Heart right ventricle (tissue), 16 donors: ENCODE measurements at regions not wholly inside any gene's neighbourhood (a gene's known extent, or its start where the extent isn't known, plus 50 kb on each side); places are given as distances from the start of the nearest gene placed in this dataset.

Source experiments
- ATAC-seq, 8 donors: fragments of 200-7000 bp; cut with Tn5 transposase; one replicate each; pipeline ENCODE4 v1.9.1; 2020; ENCODE audit warnings: mild to moderate bottlenecking in 8 of 8, moderate library complexity in 8 of 8, moderate number of reproducible peaks in 1 of 8
- DNase-seq, 2 donors: peaks; one replicate each; pipeline ENCODE4 v3.0.0-alpha.2; 2020
- H3K27ac ChIP-seq, 10 donors: fragments of 200-600 bp; sonication (generic) in 2 of 10; one replicate each; pipeline versions ENCODE4 v1.5.0 to v1.8.0; 2020 to 2022; ENCODE audit warnings: mild to moderate bottlenecking in 3 of 10
- H3K27me3 ChIP-seq, 7 donors: fragments of 200-600 bp; one replicate each; pipeline ENCODE4 v1.8.0; 2021 to 2022; ENCODE audit warnings: mild to moderate bottlenecking in 2 of 7
- H3K36me3 ChIP-seq, 9 donors: fragments of 200-600 bp; sonication (generic) in 1 of 9; one replicate each; pipeline versions ENCODE4 v1.5.0 to v1.8.0; 2020 to 2022; ENCODE audit warnings: mild to moderate bottlenecking in 2 of 9
- H3K4me1 ChIP-seq, 9 donors: fragments of 200-600 bp; sonication (generic) in 1 of 9; one replicate each; pipeline versions ENCODE4 v1.5.0 to v1.8.0; 2020 to 2022; ENCODE audit warnings: mild to moderate bottlenecking in 4 of 9
- H3K4me3 ChIP-seq, 10 donors: fragments of 200-600 bp; sonication (generic) in 2 of 10; one replicate each; pipeline versions ENCODE4 v1.5.0 to v1.8.0; 2020 to 2022; ENCODE audit warnings: mild to moderate bottlenecking in 7 of 10, moderate library complexity in 2 of 10
- H3K9me3 ChIP-seq, 11 donors: fragments of 200-600 bp in 10 of 11; sonication (generic) in 2 of 11; one replicate each; pipeline versions ENCODE4 v1.5.0 to v1.8.0; 2013 to 2022; ENCODE audit warnings: mild to moderate bottlenecking in 2 of 11, control low read depth in 1 of 11, moderate library complexity in 1 of 11
- WGBS, 2 donors: extraction: QIAGEN DNeasy Blood & Tissue Kit; methylation state at CpG; one replicate each; pipeline ENCODE4 v1.1.7; 2013; ENCODE audit warnings: inconsistent platforms in 1 of 2; 5-methylcytosine and 5-hydroxymethylcytosine counted together
- intact Hi-C, 10 donors: fragments of 100-400 bp; cut with DNase I; formaldehyde crosslinking; loops; one replicate each; pipeline versions ENCODE4 v1.11.1 to v1.14.2; 2022
- TF ChIP-seq, protein P1 (sequence below), 9 donors: fragments of 200-600 bp; sonication (generic) in 2 of 9; IDR thresholded peaks; one replicate each; pipeline versions ENCODE4 v1.5.0 to v1.8.0; 2021 to 2022; ENCODE audit warnings: antibody characterized with exemption in 9 of 9, mild to moderate bottlenecking in 5 of 9, moderate library complexity in 1 of 9
- donor health status: Arrhythmogenic right ventricular cardiomyopathy.
- donor health status: ischemic (EF 13 %, LVEDD 7.1; RV severe dilation, severe dysfunction).
- donor health status: healthy with polysubstance abuse.
- donor health status: DM: no; HTN: yes; CAD: no.
- donor health status: DM: no; HTN: no; CAD: no.
- donor health status: ischemic (EF 25% LVEDD 6.9; RV normal size, moderate dysfunction).
- donor health status: ischemic (EF 25% LVEDD 5.7; RV mildly dilated, moderate dysfunction).
- donor health status: healthy.
- donor health status: DM: yes; HTN: yes; CAD: no.
- donor health status: Ischemic cardiomyopathy.
- donor health status: ischemic (EF 35%, LVEDD 5.7; RV mildly dilated, moderate dysfunction).
- donor health status: nonischemic (EF 11% LVEDD 7.7; RV severe dilation, severe dysfunction).
- donor health status: DM: yes; HTN: yes; CAD: no.
- donor health status: PGD.
- donor health status: ischemic (EF 29% LVEDD 5.4; RV normal size, mild dysfunction).
- donor health status: nonischemic (EF 23%, LVEDD 6.1; RV moderate dilation, normal function).

DNA sequence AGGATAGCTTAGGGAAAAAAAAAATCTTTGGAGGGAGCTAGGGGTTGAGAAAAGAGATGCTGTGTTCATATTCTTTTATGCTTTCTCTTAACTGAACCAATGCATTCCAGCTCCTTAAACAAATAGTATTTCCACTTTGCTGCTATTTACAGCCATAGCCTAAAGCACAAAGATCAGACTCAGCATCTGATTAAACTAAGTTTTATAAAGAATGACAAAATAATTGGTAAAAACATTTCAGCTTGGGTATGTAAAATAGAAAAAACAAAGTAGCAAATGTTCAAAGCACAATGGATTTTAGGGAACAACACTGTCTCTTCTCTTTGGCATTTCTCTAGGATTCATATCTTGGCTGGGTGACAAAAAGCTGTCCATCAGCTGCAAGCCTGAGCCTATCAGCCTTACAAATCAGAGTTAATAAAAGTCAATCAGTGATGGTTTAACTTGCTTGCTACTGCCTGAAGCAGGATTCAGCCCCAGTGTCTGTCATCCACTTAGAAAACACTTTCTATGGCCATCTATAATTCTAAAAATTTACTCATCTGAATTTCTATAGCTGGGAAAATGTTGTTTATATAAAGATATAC lies 232.1 kb upstream of the CDIN1 start:
- Histone ChIP-seq H3K9me3 (no peaks in the 10 kb centered on the region), H3K4me3 (no peak overlapping the region), H3K4me1 (no peaks in the 10 kb centered on the region), H3K27me3 (no peaks in the 10 kb centered on the region), H3K36me3 (no peaks in the 10 kb centered on the region), H3K27ac (no peak overlapping the region)
- TF ChIP-seq, protein P1, sequence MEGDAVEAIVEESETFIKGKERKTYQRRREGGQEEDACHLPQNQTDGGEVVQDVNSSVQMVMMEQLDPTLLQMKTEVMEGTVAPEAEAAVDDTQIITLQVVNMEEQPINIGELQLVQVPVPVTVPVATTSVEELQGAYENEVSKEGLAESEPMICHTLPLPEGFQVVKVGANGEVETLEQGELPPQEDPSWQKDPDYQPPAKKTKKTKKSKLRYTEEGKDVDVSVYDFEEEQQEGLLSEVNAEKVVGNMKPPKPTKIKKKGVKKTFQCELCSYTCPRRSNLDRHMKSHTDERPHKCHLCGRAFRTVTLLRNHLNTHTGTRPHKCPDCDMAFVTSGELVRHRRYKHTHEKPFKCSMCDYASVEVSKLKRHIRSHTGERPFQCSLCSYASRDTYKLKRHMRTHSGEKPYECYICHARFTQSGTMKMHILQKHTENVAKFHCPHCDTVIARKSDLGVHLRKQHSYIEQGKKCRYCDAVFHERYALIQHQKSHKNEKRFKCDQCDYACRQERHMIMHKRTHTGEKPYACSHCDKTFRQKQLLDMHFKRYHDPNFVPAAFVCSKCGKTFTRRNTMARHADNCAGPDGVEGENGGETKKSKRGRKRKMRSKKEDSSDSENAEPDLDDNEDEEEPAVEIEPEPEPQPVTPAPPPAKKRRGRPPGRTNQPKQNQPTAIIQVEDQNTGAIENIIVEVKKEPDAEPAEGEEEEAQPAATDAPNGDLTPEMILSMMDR (IDR thresholded peaks at IDR 0.05) = no peak
- intact Hi-C loops = no loop called here
- ATAC-seq (no peak), DNase-seq (no peak)

DNA sequence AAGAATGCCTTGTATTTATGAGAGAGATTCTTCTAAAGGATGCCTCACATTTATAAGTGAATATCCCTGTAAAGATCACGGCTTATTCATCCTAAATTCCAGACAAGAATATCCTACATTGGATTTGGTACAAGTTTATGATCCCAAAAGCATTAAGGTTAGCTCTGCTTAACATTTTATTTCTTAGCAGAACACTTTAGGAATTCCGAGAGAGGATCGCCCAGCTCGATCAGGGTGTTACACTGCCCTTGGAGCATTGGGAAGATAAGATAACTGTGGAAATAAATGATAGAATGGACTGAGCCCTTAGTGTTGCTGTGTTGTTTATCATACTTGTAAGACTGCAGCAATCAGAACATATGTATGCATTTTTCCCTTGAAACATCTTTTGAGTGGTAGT lies 223.0 kb upstream of the CDIN1 start:
- Histone ChIP-seq H3K4me1 (peaks cover 0 to 29% (median 20%) of the 10 kb centered on the region in 9 donors), H3K9me3 (no peaks in the 10 kb centered on the region), H3K27me3 (no peaks in the 10 kb centered on the region), H3K36me3 (no peaks in the 10 kb centered on the region), H3K27ac (peak overlapping the region in 3 of 10 donors; percentile 57 to 61 (median 58)), H3K4me3 (no peak overlapping the region)
- TF ChIP-seq, protein P1 (IDR thresholded peaks at IDR 0.05) = no peak
- DNase-seq (no peak), ATAC-seq (no peak)
- intact Hi-C loops = no loop called here
- WGBS, 2 donors = 40 to 42% methylated on average over 4 of the region's 4 CpGs

DNA sequence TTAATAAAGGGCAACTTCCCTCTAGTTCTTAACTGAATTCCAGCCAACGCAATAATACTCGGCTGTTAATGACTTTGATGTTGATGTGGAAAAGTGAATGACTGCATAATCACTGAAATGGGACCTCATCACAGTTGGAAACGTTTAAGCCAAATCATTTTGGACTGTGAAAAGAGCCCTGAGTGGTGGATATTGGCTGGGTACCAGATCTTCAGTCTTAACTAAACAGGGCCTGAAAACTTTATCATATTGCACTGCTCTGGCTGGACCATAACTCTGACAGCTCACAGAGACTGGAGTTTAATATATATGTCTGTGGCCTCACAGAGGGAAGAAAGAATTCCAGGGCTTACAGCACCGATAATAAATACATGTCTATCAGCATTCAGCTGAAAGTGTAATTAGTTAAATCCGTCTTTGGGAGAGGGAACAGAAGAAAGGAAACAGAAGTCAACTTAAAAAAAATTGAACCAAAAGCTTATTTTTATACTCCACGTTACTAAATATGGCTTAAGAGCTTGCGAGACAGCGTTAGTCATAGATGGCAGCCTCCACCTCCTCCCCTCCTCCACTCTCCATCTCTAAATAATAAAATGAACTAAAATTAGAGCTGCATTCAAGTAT lies 222.3 kb upstream of the CDIN1 start:
- 2 to 4% methylated on average over 8 of the region's 8 CpGs for WGBS, 2 donors
- intact Hi-C loops = no loop called here
- H3K27ac ChIP-seq = peak overlapping the region in 6 of 10 donors; percentile 39 to 61 (median 58)
- DNase-seq = peak in 1 of 2 donors; percentile 9
- no peaks in the 10 kb centered on the region for H3K9me3 ChIP-seq
- peaks cover 0 to 29% (median 22%) of the 10 kb centered on the region in 9 donors for H3K4me1 ChIP-seq
- peak; percentile 63 to 90 (median 80) for ATAC-seq
- TF ChIP-seq, protein P1 (IDR thresholded peaks at IDR 0.05) = no peak
- no peaks in the 10 kb centered on the region for H3K27me3 ChIP-seq
- peak overlapping the region in 2 of 10 donors; percentile 4 to 18 for H3K4me3 ChIP-seq
- no peaks in the 10 kb centered on the region for H3K36me3 ChIP-seq

DNA sequence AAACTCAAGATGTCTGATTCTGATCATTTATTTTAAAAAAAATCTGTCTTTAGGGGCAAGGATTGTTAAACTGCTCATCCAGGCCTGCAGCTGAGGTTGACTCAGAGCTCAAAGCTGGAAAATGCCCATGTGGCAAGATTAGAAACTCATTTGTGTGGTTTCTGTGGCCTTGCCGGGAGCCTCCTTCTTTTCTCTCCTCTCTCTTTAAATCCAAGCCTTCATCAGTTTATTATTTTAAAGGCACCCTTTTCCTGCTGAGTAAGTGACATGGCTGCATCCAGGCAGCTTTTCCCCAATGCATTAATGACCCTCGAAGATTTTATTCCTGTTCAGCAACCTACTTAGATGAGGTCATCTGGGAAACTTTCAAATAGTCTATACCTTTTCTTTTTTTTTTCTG lies 221.3 kb upstream of the CDIN1 start:
- no peak for ATAC-seq
- 40 to 45% methylated on average over 2 of the region's 2 CpGs for WGBS, 2 donors
- TF ChIP-seq, protein P1 (IDR thresholded peaks at IDR 0.05) = no peak

More for the DNA sequence above, 221.3 kb upstream of the CDIN1 start:
- no peak for DNase-seq
- Histone ChIP-seq H3K27ac (peak overlapping the region in 4 of 10 donors; percentile 14 to 58 (median 50)), H3K4me1 (peaks cover 0 to 35% (median 25%) of the 10 kb centered on the region in 9 donors), H3K36me3 (no peaks in the 10 kb centered on the region), H3K27me3 (no peaks in the 10 kb centered on the region), H3K9me3 (no peaks in the 10 kb centered on the region), H3K4me3 (no peak overlapping the region)
- intact Hi-C loops = no loop called here
